Cerebellar nuclear complex (tissue), 1 donor: ENCODE measurements at regions not wholly inside any gene's neighbourhood (a gene's known extent, or its start where the extent isn't known, plus 50 kb on each side); places are given as distances from the start of the nearest gene placed in this dataset.
"Not testable (repeated sequence)": the region's sequence is repeated elsewhere in the genome, so short reads cannot be mapped to it uniquely, and the experiment has no call there.

ENCODE experiments used
- DNase-seq, 2 experiments: peaks; one replicate each; lab custom pipeline; 2025; lab: John Stamatoyannopoulos, UW

DNA sequence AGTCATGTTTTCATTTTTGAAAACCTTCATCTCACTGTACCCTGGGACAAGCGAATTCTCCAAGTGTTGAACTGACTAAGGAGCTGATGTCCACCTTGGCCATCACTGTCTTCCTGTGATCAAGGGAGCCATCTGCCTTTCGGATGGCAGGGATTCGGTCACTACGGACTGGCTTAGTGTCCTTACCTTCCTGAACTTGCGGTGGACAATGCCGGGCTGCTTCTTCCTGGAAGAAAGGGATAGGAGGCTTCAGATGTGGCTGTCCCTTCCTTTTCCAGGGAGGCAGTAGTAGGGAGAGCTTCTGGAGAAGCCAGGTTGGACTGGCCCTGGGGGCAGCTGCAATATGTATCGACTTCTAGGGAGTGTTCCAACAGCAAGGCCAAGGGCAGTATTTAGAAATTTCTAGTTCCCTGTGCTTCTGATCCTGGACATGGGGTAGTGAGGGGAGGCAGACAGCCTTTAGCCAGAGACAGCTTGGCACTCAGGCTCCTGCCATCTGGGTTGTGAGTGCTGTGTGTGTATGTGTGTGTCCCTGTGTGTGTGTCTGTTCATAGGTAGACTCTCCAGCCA is 114.6 kb downstream of the IER5 start:
- DNase-seq = no peak

DNA sequence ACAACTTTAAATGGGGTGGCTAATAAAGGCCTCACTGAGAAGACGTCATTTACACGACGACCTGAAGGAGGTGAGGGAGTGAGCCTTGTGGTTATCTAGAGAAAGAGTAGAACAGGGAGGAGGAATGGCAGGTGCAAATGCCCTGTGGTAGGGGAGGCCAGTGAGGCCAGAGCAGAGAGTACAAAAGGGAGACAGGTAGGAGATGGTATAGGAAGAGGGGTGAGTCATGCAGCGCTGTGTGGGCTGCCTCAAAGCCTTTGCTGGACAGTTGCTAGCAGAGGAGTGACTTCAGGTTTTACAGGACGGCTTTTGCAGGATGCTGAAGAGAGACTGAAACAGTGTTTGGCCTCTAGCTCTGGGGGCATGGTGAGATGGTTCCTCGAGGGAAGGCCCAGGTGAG is 116.0 kb downstream of the IER5 start:
- no peak for DNase-seq

GRCh38 chr1:181205901-181206300 is 117.4 kb downstream of the IER5 start:
- no peak for DNase-seq

DNA sequence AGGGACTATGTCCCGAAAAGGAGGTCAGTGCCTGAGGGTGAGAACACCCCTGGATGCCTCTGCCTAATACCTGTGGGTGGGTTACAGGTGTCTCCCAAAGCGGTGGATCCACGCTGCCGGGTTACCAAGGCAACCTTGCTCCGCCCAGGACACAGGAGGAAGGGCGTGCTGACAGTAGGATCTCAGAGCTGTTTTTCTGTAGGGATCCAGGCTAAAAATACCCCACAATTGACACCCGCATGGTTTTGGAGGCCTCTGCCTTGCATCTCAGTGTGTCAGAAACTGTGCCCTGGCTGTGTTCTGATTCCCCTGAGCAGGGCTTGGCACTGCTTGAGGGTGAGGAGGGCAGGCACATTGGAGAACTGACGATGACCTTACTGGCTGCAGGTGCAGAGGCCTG is 118.0 kb downstream of the IER5 start:
- no peak for DNase-seq

DNA sequence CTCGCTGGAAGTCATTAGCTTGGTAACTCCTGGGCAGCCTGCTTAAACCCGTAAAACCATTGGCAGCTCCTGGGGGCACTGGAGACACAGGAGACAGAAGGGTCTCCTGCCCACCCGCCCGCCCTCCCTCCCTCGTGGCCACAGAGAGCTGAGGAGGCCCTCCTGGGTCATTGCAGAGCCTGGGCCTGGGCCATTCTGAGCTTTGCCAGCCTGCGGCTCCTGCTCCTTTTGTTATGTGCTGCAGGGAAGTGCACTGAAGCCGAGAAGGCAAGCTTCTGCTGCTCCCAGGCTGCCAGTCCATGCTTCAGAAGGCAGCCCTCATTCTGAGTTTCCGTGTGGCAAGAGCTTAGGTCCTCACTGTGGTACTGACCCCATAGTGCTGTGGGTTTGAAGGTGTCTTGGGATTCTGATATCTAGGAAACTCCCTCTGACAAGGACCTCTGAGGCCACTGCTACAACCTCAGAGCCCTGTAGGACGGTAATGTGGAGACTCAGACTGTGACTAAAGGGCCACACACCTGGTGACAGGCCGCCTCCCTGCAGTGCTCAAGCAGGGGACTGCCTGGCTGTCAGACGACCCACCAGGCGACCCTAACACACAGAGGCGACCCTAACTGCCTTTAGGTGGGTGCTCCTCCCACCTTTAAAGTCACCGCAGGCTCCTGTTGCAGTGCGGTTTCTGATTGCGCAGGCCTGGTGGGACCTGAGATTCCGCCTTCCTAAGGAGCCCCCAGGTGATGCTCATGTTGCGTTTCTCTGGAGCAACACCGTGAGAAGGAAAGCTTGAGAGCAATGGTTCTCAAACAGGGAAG is 118.7 kb downstream of the IER5 start:
- no peak for DNase-seq

DNA sequence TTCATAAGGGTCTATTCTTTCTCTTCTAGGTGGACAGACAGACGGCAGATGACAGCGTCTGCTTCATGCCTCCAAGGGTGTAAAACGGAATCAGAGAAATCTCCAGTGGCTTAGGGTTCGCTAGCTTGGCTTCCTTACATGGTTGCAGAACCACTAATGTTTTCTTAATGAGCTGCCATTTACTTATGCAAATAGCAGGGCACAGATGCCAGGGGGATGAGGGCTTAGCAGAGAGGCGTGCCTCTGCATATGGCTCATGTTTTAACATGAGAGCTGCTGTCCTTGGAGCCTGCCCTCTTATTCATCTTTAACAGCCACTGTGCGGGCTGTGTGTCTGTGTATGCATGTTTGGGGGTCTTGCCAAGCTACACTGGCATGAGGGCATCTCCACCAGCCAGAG is 119.6 kb downstream of the IER5 start:
- no peak for DNase-seq

- DNase-seq = peak; percentile 10 to 66
Measured at GRCh38 chr1:181208967-181209366, 120.5 kb downstream of the IER5 start.

DNA sequence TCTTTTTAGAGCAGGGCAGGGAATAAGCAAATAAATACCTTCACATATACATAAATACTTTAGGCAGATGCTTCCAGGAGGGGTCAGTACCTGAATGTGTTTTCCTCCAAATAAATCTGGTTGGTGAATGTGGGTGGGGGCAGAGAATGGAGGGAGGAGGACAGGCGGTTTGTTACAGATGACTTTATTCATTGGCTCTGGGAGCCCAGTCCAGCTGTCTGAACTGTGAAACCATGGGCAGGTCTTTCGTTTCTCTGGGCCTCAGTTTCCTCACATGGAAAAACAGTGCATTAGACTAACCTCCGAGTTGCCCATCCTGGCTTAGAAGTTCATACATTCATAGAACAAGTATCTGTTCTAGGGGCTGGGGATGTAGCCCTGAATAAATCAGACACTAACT is 124.6 kb downstream of the IER5 start:
- no peak for DNase-seq

GRCh38 chr1:181216591-181216994 is 128.1 kb downstream of the IER5 start:
- DNase-seq = no peak

GRCh38 chr1:181219938-181220337 is 131.4 kb downstream of the IER5 start:
- DNase-seq = no peak

DNA sequence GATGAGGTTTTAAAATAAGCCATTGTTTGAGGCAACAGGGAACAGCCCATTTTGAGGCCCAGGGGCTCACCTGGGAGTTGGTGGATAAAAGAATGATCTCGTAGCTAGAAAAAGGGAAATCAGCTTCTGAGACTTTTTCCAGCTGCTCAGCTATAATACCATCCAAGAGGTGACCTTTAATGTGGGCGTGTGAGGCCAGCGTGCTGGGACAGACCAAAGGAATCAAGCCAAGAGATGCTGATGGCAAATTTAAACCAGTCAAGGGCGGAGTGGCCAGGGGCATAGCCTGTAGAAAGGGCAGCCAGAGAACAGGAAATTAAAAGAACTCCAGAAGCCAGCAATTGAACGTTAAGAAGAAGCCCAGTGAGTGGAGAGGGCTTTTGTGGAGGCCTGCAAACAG is 132.6 kb downstream of the IER5 start:
- no peak for DNase-seq

- no peak for DNase-seq
Measured at GRCh38 chr1:181222972-181223505, 134.5 kb downstream of the IER5 start.

- DNase-seq = not testable (repeated sequence)
Measured at GRCh38 chr1:181226728-181227127, 138.2 kb downstream of the IER5 start.

- no peak for DNase-seq
Measured at GRCh38 chr1:181239086-181239485, 150.6 kb downstream of the IER5 start.

- DNase-seq = not testable (repeated sequence)
Measured at GRCh38 chr1:181246320-181246719, 157.8 kb downstream of the IER5 start.

- not testable (repeated sequence) for DNase-seq
Measured at GRCh38 chr1:181248361-181248760, 159.9 kb downstream of the IER5 start.

GRCh38 chr1:181249186-181249585 is 160.7 kb downstream of the IER5 start:
- no peak for DNase-seq

DNA sequence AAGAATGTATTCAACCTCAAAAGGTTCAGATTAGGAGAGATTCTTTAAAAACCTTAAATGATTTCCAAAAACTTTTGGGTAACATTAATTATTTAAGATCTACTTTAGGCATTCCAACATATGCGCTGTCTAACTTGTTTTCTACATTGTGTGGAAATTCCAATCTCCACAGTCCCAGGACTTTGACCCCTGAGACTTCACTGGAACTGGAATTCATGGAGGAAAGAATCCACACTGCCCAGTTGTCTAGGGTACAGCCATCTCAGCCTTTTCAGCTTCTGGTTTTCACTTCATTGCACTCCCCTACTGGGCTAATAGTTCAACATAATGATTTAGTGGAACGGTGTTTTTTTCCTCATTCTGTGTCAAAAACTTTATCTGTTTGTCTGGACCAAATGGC is 161.5 kb downstream of the IER5 start:
- DNase-seq = no peak

DNA sequence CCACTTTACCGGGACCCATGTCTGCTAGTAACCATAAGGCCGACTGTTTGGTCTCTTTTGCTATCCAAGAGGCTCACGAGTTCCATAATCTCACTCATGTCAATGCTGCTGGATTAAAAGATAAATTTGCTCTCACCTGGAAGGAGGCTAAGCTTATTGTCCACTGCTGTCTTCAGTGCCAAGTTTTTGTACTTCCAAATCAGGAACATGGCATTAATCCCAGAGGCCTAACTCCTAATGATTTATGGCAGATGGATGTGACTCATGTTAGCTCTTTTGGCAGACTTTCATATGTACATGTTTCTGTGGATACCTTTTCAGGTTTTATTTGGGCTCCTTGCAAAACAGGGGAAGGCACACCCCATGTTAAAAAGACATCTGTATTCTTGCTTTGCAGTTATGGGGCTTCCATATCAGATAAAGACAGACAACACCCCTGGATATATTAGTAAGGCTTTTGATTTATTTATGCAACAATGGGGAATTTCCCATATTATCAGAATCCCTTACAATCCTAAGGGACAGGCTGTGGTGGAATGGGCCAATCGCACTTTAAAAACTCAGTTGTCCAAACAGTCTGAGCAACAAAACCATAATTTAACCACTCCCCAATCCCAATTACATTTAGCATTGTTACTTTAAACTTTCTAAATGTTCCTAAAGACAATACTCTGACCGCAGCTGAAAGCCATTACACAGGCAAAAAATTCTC is 162.7 kb downstream of the IER5 start:
- DNase-seq = peak; percentile 59 to 84

DNA sequence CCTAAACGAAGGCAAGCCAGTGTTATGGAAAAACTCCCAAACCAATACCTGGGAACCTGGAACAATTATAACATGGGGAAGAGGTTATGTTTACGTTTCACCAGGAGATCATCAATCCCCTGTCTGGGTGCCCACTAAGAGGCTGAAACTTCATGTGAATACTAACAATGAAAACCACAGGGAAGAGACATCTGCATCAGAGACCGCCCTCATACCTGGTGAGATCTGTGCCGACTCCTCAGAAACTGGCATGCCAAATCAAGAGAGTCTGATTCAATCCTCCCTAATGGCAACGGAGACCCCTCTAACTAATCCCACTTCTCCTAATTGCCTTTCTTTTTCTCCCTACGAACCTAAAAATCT is 163.2 kb downstream of the IER5 start:
- no peak for DNase-seq

- not testable (repeated sequence) for DNase-seq
Measured at GRCh38 chr1:181253601-181254000, 165.1 kb downstream of the IER5 start.

DNA sequence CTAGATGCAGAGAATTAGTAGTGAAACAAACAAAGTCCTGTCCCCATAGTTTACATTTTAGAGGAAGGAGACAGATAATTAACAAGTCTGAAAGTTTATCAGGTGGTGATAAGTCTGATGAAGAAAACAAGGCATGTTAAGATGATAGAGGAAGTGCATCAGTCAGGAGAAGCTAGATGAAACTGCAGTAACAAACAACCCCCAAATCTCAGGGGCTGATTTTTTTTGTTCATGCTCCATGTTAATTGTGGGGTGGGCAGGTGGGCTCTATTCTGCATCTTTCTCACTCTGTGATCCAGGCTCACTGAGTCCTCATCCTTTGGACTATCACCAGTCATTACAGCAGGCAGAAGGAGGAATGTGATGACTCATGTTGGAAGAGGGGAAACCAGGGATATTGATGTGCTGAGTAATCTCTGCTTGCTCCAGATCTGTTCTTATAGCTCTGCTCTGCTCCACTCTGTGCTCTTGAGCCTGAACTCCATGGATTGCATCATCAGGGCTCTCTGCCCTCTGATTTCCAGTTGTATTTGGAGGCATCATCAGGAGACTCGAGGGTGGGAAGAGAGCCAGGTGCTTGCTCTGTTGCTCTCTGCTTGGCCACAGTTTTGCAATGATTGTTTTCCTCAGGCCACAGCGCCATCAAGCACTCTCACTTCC is 166.9 kb downstream of the IER5 start:
- no peak for DNase-seq
